ENCODE measurements at regions not wholly inside any gene's neighbourhood (a gene's known extent, or its start where the extent isn't known, plus 50 kb on each side); places are given as distances from the start of the nearest gene placed in this dataset.

DNA sequence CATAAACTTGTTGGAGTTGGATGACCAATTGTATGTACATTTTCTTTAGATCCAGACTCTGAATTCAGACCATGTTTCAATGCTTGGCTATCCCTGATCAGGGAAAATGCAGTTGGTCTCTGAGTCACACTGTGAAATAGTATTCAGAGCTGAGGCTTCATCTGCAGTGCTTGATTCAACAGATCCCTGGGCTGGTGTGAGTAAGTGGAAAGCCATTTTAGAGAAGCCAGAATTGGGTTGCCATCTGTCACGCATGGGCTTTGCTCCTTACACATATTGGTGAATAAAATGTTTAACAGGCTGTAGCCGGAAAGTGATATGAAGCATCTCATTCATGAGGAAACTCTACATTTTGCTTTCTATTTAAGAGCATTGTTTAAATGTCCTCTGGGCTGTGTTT, 50.0 kb upstream of the ACYP2 start:
- TF ChIP-seq, protein P1, sequence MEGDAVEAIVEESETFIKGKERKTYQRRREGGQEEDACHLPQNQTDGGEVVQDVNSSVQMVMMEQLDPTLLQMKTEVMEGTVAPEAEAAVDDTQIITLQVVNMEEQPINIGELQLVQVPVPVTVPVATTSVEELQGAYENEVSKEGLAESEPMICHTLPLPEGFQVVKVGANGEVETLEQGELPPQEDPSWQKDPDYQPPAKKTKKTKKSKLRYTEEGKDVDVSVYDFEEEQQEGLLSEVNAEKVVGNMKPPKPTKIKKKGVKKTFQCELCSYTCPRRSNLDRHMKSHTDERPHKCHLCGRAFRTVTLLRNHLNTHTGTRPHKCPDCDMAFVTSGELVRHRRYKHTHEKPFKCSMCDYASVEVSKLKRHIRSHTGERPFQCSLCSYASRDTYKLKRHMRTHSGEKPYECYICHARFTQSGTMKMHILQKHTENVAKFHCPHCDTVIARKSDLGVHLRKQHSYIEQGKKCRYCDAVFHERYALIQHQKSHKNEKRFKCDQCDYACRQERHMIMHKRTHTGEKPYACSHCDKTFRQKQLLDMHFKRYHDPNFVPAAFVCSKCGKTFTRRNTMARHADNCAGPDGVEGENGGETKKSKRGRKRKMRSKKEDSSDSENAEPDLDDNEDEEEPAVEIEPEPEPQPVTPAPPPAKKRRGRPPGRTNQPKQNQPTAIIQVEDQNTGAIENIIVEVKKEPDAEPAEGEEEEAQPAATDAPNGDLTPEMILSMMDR (IDR thresholded peaks at IDR 0.05; ENCODE audit: borderline replicate concordance), result no peak
- no peak for DNase-seq
- intact Hi-C loops (cut with micrococcal nuclease), result no loop called here

DNA sequence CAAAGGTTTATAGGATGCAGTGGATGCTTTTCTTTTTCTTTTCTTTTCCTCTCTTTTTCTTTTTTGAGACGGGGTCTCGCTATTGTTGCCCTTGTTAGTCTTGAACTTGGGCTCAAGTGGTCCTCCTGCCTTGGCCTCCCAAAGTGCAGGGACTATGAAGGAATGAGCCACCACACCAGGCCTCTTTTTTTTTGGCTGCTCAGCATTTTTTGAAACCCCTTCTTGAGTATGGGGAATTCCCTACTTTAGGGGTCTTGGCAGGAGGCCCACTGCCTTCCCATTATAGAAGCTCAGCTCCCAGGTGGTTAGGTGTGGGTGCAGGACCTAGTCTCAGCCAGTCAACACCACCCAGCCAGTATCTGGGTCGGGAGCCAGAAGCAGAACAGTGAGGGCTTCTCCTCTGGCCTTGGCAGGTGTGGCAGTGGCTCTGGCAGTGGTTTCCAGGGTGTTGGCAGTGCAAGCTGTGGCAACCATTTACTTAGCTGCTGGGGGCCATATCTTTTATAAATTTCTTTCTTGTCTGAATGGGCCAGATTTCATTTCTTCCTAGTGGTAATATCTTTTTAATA, 51.4 kb upstream of the ACYP2 start:
- Histone ChIP-seq H3K4me3 (no peak overlapping the region), H3K36me3 (no peaks in the 10 kb centered on the region), H3K4me1 (no peaks in the 10 kb centered on the region), H3K9me3 (replicated peaks) (no peaks in the 10 kb centered on the region), H3K27me3 (ENCODE audit: low read depth) (no peaks in the 10 kb centered on the region), H3K27ac (replicated peaks) (peak overlapping the region; percentile 17)
- intact Hi-C loops (cut with micrococcal nuclease), result no loop called here
- DNase-seq, result peak; percentile 33
- TF ChIP-seq, protein P1 (IDR thresholded peaks at IDR 0.05; ENCODE audit: borderline replicate concordance), result no peak

More for the DNA sequence above, 50.0 kb upstream of the ACYP2 start:
- Histone ChIP-seq H3K27ac (replicated peaks) (no peak overlapping the region), H3K4me3 (no peak overlapping the region), H3K9me3 (replicated peaks) (no peaks in the 10 kb centered on the region), H3K36me3 (no peaks in the 10 kb centered on the region), H3K4me1 (no peaks in the 10 kb centered on the region), H3K27me3 (ENCODE audit: low read depth) (no peaks in the 10 kb centered on the region)

DNA sequence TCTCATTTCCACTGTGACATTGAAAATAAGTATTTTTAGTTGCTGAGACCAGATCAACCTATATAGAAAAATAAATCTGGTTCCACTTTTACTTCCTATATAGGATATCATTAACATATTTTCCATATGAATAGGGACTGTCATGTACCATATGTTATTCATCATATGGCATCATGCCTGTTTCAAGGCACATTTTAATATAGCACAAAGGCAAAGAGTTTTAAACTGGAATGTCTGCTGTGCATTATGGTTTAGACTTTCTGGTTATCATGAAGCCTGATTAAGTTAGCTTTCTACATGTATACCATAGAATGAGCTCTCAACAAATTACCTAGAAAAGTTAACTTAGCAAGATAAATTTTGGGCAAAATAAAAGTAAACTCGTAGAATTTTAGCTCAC, 53.0 kb upstream of the ACYP2 start:
- intact Hi-C loops (cut with micrococcal nuclease), result no loop called here
- DNase-seq, result no peak
- TF ChIP-seq, protein P1 (IDR thresholded peaks at IDR 0.05; ENCODE audit: borderline replicate concordance), result no peak
- Histone ChIP-seq H3K4me3 (no peak overlapping the region), H3K4me1 (no peaks in the 10 kb centered on the region), H3K27me3 (ENCODE audit: low read depth) (no peaks in the 10 kb centered on the region), H3K9me3 (replicated peaks) (peaks cover 12% of the 10 kb centered on the region), H3K27ac (replicated peaks) (no peak overlapping the region), H3K36me3 (peaks cover 11% of the 10 kb centered on the region)

DNA sequence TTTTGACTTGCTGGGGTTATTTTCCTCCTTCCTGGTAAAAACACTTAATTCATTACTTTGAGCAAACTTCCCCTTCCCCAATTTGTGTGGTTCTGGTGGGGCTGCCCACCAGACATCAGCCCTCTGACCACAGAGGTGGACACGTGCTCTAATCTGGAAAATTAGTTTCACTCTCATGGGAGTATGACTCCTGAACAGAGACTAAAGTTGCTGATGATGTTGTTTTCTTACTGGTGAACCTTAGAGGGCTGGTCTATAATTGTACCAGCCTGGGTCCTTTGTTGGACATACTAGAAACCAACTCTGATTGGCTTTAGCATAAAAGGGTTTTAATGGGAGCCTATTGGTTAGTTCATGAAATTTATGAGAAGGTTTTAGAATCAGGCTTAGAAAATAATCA, 54.1 kb upstream of the ACYP2 start:
- Histone ChIP-seq H3K4me1 (no peaks in the 10 kb centered on the region), H3K36me3 (peaks cover 11% of the 10 kb centered on the region), H3K4me3 (no peak overlapping the region), H3K27me3 (ENCODE audit: low read depth) (no peaks in the 10 kb centered on the region), H3K27ac (replicated peaks) (no peak overlapping the region), H3K9me3 (replicated peaks) (peaks cover 12% of the 10 kb centered on the region)
- TF ChIP-seq, protein P1 (IDR thresholded peaks at IDR 0.05; ENCODE audit: borderline replicate concordance), result no peak
- intact Hi-C loops (cut with micrococcal nuclease), result no loop called here
- DNase-seq, result no peak

DNA sequence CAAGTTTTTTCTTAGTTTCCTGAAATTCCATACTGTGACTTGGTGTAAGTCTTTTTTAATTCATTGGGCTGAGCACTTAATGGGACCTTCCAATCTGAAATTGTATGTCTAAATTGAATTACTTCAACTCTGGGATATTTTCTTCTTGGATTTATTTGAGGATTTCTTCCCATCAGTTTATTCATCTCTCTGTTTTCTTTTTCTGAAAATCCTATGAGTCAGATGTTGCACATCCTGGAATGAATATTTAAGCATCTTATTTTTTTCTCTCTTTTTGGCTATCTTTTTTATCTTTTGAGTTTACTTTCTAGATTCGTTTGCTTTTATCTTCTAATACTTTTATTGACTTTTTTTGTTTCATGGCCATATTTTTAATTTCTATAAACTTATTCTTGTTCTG, 55.4 kb upstream of the ACYP2 start:
- Histone ChIP-seq H3K4me1 (no peaks in the 10 kb centered on the region), H3K9me3 (replicated peaks) (peaks cover 12% of the 10 kb centered on the region), H3K27me3 (ENCODE audit: low read depth) (no peaks in the 10 kb centered on the region), H3K4me3 (no peak overlapping the region), H3K36me3 (peaks cover 11% of the 10 kb centered on the region), H3K27ac (replicated peaks) (no peak overlapping the region)
- TF ChIP-seq, protein P1 (IDR thresholded peaks at IDR 0.05; ENCODE audit: borderline replicate concordance), result no peak
- intact Hi-C loops (cut with micrococcal nuclease), result no loop called here
- no peak for DNase-seq

All from left ventricle myocardium inferior (tissue), 1 donor.